WTC11 (cell line): ENCODE measurements at regions not wholly inside any gene's neighbourhood (a gene's known extent, or its start where the extent isn't known, plus 50 kb on each side); places are given as distances from the start of the nearest gene placed in this dataset.

Experiments
- CBFB ChIP-seq: sonication (generic); formaldehyde crosslinking; IDR thresholded peaks from 2 replicates; pipeline ENCODE4 v1.8.1; 2022; ENCODE audit warnings: mild to moderate bottlenecking, low read depth, missing genetic modification reagents
- CREB1 ChIP-seq: sonication (generic); formaldehyde crosslinking; IDR thresholded peaks from 2 replicates; pipeline ENCODE4 v1.8.0; 2023; ENCODE audit warnings: mild to moderate bottlenecking, missing genetic modification reagents
- ELF4 ChIP-seq: sonication (generic); formaldehyde crosslinking; IDR thresholded peaks from 2 replicates; pipeline ENCODE4 v1.8.1; 2022; ENCODE audit warnings: low read depth, mild to moderate bottlenecking, moderate library complexity, missing genetic modification reagents
- ERG ChIP-seq: fragments of 250-450 bp; sonication (Bioruptor Pico); IDR thresholded peaks from 2 replicates; pipeline ENCODE4 v1.8.0; 2021; ENCODE audit warnings: mild to moderate bottlenecking
- MYBL2 ChIP-seq: sonication (generic); formaldehyde crosslinking; IDR thresholded peaks from 2 replicates; pipeline ENCODE4 v1.8.1; 2023; ENCODE audit warnings: mild to moderate bottlenecking, moderate library complexity, missing genetic modification reagents
- NFE2L1 ChIP-seq: sonication (generic); formaldehyde crosslinking; IDR thresholded peaks from 2 replicates; pipeline ENCODE4 v1.8.1; 2023; ENCODE audit warnings: missing genetic modification reagents
- NR3C1 ChIP-seq: sonication (generic); formaldehyde crosslinking; conservative IDR thresholded peaks from 2 replicates; pipeline ENCODE4 v1.8.1; 2023; ENCODE audit warnings: low read depth, mild to moderate bottlenecking, missing genetic modification reagents
- RELA ChIP-seq: sonication (generic); formaldehyde crosslinking; IDR thresholded peaks from 2 replicates; pipeline ENCODE4 v1.8.1; 2022; ENCODE audit warnings: missing genetic modification reagents, mild to moderate bottlenecking, borderline replicate concordance
- SMAD3 ChIP-seq: sonication (generic); formaldehyde crosslinking; IDR thresholded peaks from 2 replicates; pipeline ENCODE4 v1.8.0; 2022; ENCODE audit warnings: missing genetic modification reagents, mild to moderate bottlenecking, borderline replicate concordance
- TEAD4 ChIP-seq: sonication (generic); formaldehyde crosslinking; IDR thresholded peaks from 2 replicates; pipeline ENCODE4 v1.8.0; 2022; ENCODE audit warnings: mild to moderate bottlenecking, missing genetic modification reagents
- ZMAT4 ChIP-seq: fragments of 250-450 bp; sonication (Bioruptor Pico); IDR thresholded peaks from 2 replicates; pipeline ENCODE4 v1.9.0; 2021; ENCODE audit warnings: mild to moderate bottlenecking
- ZNF423 ChIP-seq: fragments of 250-450 bp; sonication (Bioruptor Pico); IDR thresholded peaks from 2 replicates; pipeline ENCODE4 v2.1.2; 2022; ENCODE audit warnings: mild to moderate bottlenecking, moderate library complexity
- TF ChIP-seq, protein P1 (sequence below): sonication (generic); formaldehyde crosslinking; IDR thresholded peaks from 2 replicates; pipeline ENCODE4 v1.8.1; 2023; ENCODE audit warnings: mild to moderate bottlenecking, missing genetic modification reagents, borderline replicate concordance
- TF ChIP-seq, protein P2 (sequence below): fragments of 200-600 bp; IDR thresholded peaks from 2 replicates; pipeline ENCODE4 v1.8.0; 2022; ENCODE audit warnings: antibody characterized with exemption

- TF ChIP-seq, protein P1, sequence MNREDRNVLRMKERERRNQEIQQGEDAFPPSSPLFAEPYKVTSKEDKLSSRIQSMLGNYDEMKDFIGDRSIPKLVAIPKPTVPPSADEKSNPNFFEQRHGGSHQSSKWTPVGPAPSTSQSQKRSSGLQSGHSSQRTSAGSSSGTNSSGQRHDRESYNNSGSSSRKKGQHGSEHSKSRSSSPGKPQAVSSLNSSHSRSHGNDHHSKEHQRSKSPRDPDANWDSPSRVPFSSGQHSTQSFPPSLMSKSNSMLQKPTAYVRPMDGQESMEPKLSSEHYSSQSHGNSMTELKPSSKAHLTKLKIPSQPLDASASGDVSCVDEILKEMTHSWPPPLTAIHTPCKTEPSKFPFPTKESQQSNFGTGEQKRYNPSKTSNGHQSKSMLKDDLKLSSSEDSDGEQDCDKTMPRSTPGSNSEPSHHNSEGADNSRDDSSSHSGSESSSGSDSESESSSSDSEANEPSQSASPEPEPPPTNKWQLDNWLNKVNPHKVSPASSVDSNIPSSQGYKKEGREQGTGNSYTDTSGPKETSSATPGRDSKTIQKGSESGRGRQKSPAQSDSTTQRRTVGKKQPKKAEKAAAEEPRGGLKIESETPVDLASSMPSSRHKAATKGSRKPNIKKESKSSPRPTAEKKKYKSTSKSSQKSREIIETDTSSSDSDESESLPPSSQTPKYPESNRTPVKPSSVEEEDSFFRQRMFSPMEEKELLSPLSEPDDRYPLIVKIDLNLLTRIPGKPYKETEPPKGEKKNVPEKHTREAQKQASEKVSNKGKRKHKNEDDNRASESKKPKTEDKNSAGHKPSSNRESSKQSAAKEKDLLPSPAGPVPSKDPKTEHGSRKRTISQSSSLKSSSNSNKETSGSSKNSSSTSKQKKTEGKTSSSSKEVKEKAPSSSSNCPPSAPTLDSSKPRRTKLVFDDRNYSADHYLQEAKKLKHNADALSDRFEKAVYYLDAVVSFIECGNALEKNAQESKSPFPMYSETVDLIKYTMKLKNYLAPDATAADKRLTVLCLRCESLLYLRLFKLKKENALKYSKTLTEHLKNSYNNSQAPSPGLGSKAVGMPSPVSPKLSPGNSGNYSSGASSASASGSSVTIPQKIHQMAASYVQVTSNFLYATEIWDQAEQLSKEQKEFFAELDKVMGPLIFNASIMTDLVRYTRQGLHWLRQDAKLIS (CRISPR knock-in tag): no peak
- TF ChIP-seq CBFB (CRISPR knock-in tag) (no peak), NFE2L1 (CRISPR knock-in tag) (no peak), TEAD4 (CRISPR knock-in tag) (no peak), CREB1 (no peak), SMAD3 (CRISPR knock-in tag) (no peak), NR3C1 (CRISPR knock-in tag) (no peak), ZMAT4 (CRISPR knock-in tag) (no peak), MYBL2 (CRISPR knock-in tag) (no peak), ZNF423 (CRISPR knock-in tag) (no peak), RELA (no peak), ERG (CRISPR knock-in tag) (no peak), ELF4 (CRISPR knock-in tag) (no peak)
- TF ChIP-seq, protein P2, sequence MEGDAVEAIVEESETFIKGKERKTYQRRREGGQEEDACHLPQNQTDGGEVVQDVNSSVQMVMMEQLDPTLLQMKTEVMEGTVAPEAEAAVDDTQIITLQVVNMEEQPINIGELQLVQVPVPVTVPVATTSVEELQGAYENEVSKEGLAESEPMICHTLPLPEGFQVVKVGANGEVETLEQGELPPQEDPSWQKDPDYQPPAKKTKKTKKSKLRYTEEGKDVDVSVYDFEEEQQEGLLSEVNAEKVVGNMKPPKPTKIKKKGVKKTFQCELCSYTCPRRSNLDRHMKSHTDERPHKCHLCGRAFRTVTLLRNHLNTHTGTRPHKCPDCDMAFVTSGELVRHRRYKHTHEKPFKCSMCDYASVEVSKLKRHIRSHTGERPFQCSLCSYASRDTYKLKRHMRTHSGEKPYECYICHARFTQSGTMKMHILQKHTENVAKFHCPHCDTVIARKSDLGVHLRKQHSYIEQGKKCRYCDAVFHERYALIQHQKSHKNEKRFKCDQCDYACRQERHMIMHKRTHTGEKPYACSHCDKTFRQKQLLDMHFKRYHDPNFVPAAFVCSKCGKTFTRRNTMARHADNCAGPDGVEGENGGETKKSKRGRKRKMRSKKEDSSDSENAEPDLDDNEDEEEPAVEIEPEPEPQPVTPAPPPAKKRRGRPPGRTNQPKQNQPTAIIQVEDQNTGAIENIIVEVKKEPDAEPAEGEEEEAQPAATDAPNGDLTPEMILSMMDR: no peak
Observed at GRCh38 chr4:153122855-153123254, 81.4 kb upstream of the TRIM2 start.
